ENCODE measurements at regions not wholly inside any gene's neighbourhood (a gene's known extent, or its start where the extent isn't known, plus 50 kb on each side); places are given as distances from the start of the nearest gene placed in this dataset.
"Not testable (repeated sequence)": the region's sequence is repeated elsewhere in the genome, so short reads cannot be mapped to it uniquely, and the experiment has no call there.

- Histone ChIP-seq H3K4me1 (no peaks in the 10 kb centered on the region), H3K4me3 (no peak overlapping the region), H3K27ac (no peak overlapping the region), H3K36me3 (no peaks in the 10 kb centered on the region), H3K9me3 (peaks cover 0 to 7% of the 10 kb centered on the region in 2 donors), H3K27me3 (no peaks in the 10 kb centered on the region)
- intact Hi-C loops (cut with DNase I; ENCODE audit: low total_unique reads): no loop called here
- TF ChIP-seq POLR2A (IDR thresholded peaks at IDR 0.05) (no peak), CTCF (IDR thresholded peaks at IDR 0.05) (no peak), POLR2AphosphoS5 (IDR thresholded peaks at IDR 0.05) (no peak)
- DNase-seq (ENCODE audit: low spot score in 2 of 2): no peak
These were observed 269.7 kb downstream of the UBE3D start for GRCh38 chr6:82795940-82796339.

- Histone ChIP-seq H3K4me3 (no peak overlapping the region), H3K27me3 (no peaks in the 10 kb centered on the region), H3K9me3 (peaks cover 0 to 18% of the 10 kb centered on the region in 2 donors), H3K36me3 (no peaks in the 10 kb centered on the region), H3K4me1 (no peaks in the 10 kb centered on the region), H3K27ac (no peak overlapping the region)
- no peak for TF ChIP-seq CTCF (IDR thresholded peaks at IDR 0.05)
- no peak for TF ChIP-seq POLR2A (IDR thresholded peaks at IDR 0.05)
- TF ChIP-seq POLR2AphosphoS5 (IDR thresholded peaks at IDR 0.05): no peak
- intact Hi-C loops (cut with DNase I; ENCODE audit: low total_unique reads): no loop called here
- DNase-seq (ENCODE audit: low spot score in 2 of 2): no peak
These were observed 264.6 kb downstream of the UBE3D start for GRCh38 chr6:82801083-82801482.

- H3K27me3 ChIP-seq; H3K27ac ChIP-seq; intact Hi-C loops (cut with DNase I; ENCODE audit: low total_unique reads); H3K4me3 ChIP-seq; DNase-seq (ENCODE audit: low spot score in 2 of 2); H3K36me3 ChIP-seq; H3K4me1 ChIP-seq; H3K9me3 ChIP-seq: not testable (repeated sequence)
These were observed 249.4 kb downstream of the UBE3D start for GRCh38 chr6:82816243-82816642.

GRCh38 chr6:82818727-82819126 lies 246.9 kb downstream of the UBE3D start:
- Histone ChIP-seq H3K27ac (no peak overlapping the region), H3K4me1 (no peaks in the 10 kb centered on the region), H3K9me3 (no peaks in the 10 kb centered on the region), H3K27me3 (no peaks in the 10 kb centered on the region), H3K4me3 (no peak overlapping the region), H3K36me3 (no peaks in the 10 kb centered on the region)
- DNase-seq (ENCODE audit: low spot score in 2 of 2): no peak
- intact Hi-C loops (cut with DNase I; ENCODE audit: low total_unique reads): no loop called here
- TF ChIP-seq POLR2A (IDR thresholded peaks at IDR 0.05) (no peak), CTCF (IDR thresholded peaks at IDR 0.05) (no peak), POLR2AphosphoS5 (IDR thresholded peaks at IDR 0.05) (no peak)

GRCh38 chr6:82823361-82823760 lies 242.3 kb downstream of the UBE3D start:
- intact Hi-C loops (cut with DNase I; ENCODE audit: low total_unique reads): no loop called here
- TF ChIP-seq POLR2A (IDR thresholded peaks at IDR 0.05): no peak
- TF ChIP-seq POLR2AphosphoS5 (IDR thresholded peaks at IDR 0.05): no peak
- no peak for TF ChIP-seq CTCF (IDR thresholded peaks at IDR 0.05)

GRCh38 chr6:82832811-82833210 lies 232.8 kb downstream of the UBE3D start:
- intact Hi-C loops (cut with DNase I; ENCODE audit: low total_unique reads): no loop called here
- TF ChIP-seq CTCF (IDR thresholded peaks at IDR 0.05): no peak
- no peak for TF ChIP-seq POLR2AphosphoS5 (IDR thresholded peaks at IDR 0.05)
- no peak for TF ChIP-seq POLR2A (IDR thresholded peaks at IDR 0.05)

More at GRCh38 chr6:82823361-82823760, 242.3 kb downstream of the UBE3D start:
- no peak for DNase-seq (ENCODE audit: low spot score in 2 of 2)
- H3K4me1 ChIP-seq: no peaks in the 10 kb centered on the region
- H3K4me3 ChIP-seq: no peak overlapping the region
- no peak overlapping the region for H3K27ac ChIP-seq
- no peaks in the 10 kb centered on the region for H3K27me3 ChIP-seq
- H3K36me3 ChIP-seq: no peaks in the 10 kb centered on the region
- H3K9me3 ChIP-seq: no peaks in the 10 kb centered on the region

More at GRCh38 chr6:82832811-82833210, 232.8 kb downstream of the UBE3D start:
- Histone ChIP-seq H3K4me1 (no peaks in the 10 kb centered on the region), H3K4me3 (no peak overlapping the region), H3K36me3 (no peaks in the 10 kb centered on the region), H3K9me3 (no peaks in the 10 kb centered on the region), H3K27me3 (no peaks in the 10 kb centered on the region), H3K27ac (no peak overlapping the region)
- no peak for DNase-seq (ENCODE audit: low spot score in 2 of 2)

Data from breast epithelium (tissue), 4 donors.